ENCODE measurements at regions not wholly inside any gene's neighbourhood (a gene's known extent, or its start where the extent isn't known, plus 50 kb on each side); places are given as distances from the start of the nearest gene placed in this dataset.
"Not testable (repeated sequence)": the region's sequence is repeated elsewhere in the genome, so short reads cannot be mapped to it uniquely, and the experiment has no call there.

DNA sequence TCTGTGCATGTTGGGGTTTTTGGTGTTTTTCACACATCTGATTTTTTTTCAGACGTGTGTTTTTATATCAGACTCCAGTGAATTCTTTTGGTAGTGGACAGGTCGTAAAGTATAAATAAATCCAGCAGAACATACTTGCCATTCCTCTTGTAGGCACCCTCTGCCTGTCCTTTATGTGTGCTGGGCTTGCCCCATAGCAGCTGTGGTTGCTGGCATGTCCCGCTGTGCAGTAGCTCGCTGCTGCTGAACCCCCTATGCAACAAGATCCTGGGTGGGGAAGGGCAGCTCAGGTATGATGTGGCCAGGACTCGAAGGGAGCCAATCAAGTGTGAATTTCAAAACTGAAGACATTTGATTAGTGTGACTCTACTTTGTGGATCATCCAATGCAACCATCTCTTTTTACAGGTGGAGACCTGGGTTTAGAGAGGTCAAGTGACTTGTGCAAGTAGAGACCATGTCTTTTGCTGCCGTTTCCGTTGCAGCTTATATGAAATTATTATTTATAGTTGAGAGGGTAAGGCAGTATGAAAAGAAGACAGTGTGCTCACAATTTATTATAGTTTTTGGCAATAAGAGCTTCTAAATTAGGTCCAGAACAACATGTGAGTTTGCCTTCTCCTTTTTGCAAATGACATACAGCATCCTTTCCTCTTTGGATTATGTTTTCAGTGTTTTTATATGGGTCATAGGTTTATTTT, 350.8 kb upstream of the C2CD4B start:
- TF ChIP-seq, protein P1, sequence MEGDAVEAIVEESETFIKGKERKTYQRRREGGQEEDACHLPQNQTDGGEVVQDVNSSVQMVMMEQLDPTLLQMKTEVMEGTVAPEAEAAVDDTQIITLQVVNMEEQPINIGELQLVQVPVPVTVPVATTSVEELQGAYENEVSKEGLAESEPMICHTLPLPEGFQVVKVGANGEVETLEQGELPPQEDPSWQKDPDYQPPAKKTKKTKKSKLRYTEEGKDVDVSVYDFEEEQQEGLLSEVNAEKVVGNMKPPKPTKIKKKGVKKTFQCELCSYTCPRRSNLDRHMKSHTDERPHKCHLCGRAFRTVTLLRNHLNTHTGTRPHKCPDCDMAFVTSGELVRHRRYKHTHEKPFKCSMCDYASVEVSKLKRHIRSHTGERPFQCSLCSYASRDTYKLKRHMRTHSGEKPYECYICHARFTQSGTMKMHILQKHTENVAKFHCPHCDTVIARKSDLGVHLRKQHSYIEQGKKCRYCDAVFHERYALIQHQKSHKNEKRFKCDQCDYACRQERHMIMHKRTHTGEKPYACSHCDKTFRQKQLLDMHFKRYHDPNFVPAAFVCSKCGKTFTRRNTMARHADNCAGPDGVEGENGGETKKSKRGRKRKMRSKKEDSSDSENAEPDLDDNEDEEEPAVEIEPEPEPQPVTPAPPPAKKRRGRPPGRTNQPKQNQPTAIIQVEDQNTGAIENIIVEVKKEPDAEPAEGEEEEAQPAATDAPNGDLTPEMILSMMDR (IDR thresholded peaks at IDR 0.05; ENCODE audit: low read depth, low read length): no peak
- Histone ChIP-seq H3K36me3 (no peaks in the 10 kb centered on the region), H3K4me3 (ENCODE audit: low read depth, low read length) (no peak overlapping the region), H3K27ac (no peak overlapping the region), H3K9me3 (ENCODE audit: severe bottlenecking) (no peaks in the 10 kb centered on the region), H3K27me3 (ENCODE audit: insufficient read depth, low read depth, severe bottlenecking) (no peaks in the 10 kb centered on the region)
- DNase-seq: no peak

DNA sequence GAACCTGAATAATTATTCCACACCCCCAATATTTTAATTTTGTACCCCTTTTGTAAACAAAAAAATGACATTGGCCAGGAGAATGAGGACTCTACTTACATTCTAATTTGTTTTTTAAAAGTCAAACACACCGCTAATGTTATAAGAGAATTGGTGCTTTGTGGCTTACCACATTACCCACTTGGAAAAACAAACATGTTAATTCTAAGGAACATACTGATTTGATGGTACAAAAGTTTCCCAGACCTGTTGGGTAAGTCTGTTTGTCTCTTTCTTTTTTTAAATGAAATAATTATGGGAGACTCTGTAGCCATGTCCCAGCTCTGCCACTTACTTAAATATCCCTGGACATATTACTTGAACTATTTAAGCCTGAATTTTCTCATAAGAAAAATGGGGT, 352.5 kb upstream of the C2CD4B start:
- Histone ChIP-seq H3K27me3 (ENCODE audit: insufficient read depth, low read depth, severe bottlenecking) (no peaks in the 10 kb centered on the region), H3K9me3 (ENCODE audit: severe bottlenecking) (no peaks in the 10 kb centered on the region), H3K36me3 (no peaks in the 10 kb centered on the region), H3K27ac (no peak overlapping the region), H3K4me3 (ENCODE audit: low read depth, low read length) (no peak overlapping the region)
- no peak for DNase-seq
- TF ChIP-seq, protein P1 (IDR thresholded peaks at IDR 0.05; ENCODE audit: low read depth, low read length): no peak

DNA sequence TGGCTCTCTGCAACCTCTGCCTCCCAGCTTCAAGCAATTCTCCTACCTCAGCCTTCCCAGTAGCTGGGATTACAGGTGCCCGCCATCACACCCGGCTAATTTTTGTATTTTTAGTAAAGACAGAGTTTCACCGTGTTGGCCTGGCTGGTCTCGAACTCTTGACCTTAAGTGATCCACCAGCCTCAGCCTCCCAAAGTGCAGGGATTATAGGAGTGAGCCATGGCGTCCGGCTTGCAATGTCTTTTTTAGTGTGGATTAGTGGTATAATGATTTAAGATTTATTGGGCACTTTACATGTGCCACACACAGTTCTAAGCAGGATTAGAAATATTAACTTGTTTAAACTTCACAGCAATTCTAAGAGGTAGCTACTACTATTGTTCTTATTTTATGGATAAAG, 353.6 kb upstream of the C2CD4B start:
- H3K27ac ChIP-seq: peak overlapping the region; percentile 42
- not testable (repeated sequence) for H3K36me3 ChIP-seq; H3K4me3 ChIP-seq (ENCODE audit: low read depth, low read length); H3K9me3 ChIP-seq (ENCODE audit: severe bottlenecking); H3K27me3 ChIP-seq (ENCODE audit: insufficient read depth, low read depth, severe bottlenecking)
- peak; percentile 65 for DNase-seq

DNA sequence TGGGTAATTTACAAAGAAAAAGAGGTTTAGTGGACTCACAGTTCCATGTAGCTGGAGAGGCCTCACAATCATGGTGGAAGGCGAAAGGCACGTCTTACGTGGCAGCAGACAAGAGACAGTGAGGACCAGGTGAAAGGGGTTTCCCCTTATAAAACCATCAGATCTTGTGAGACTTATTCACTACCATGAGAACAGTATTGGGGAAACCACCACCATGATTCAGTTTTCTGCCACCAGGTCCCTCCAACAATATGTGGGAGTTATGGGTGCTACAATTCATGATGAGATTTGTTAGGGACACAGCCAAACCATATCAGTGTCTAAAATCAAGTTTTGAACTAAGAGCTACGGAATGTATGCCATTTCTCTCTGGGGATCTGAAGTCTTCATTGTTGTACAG, 354.8 kb upstream of the C2CD4B start:
- TF ChIP-seq, protein P1 (IDR thresholded peaks at IDR 0.05; ENCODE audit: low read depth, low read length): no peak
- Histone ChIP-seq H3K4me3 (ENCODE audit: low read depth, low read length) (no peak overlapping the region), H3K27ac (no peak overlapping the region), H3K9me3 (ENCODE audit: severe bottlenecking) (no peaks in the 10 kb centered on the region), H3K27me3 (ENCODE audit: insufficient read depth, low read depth, severe bottlenecking) (no peaks in the 10 kb centered on the region), H3K36me3 (no peaks in the 10 kb centered on the region)
- DNase-seq: no peak

DNA sequence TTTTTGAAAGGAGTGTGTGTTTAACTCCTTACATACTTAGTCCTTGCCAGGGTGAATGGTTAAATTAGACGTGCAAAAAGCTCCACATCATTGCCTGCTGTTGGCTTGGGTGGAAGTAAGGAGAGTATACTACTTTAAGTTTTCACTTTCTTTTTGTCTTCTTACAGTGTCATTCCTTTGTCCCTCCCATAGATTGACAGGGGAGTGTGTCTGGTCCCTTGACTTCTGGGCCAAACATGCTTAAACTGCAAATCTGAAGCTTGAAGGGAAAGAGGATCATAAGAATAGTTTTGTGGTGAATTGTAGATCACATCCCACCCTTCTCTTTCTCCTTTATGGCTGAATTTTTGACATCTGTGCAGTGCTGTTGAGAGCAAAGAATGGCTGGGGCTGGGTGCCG, 355.8 kb upstream of the C2CD4B start:
- Histone ChIP-seq H3K9me3 (ENCODE audit: severe bottlenecking) (no peaks in the 10 kb centered on the region), H3K27ac (peak overlapping the region; percentile 82), H3K36me3 (no peaks in the 10 kb centered on the region), H3K4me3 (ENCODE audit: low read depth, low read length) (no peak overlapping the region), H3K27me3 (ENCODE audit: insufficient read depth, low read depth, severe bottlenecking) (no peaks in the 10 kb centered on the region)
- DNase-seq: no peak
- TF ChIP-seq, protein P1 (IDR thresholded peaks at IDR 0.05; ENCODE audit: low read depth, low read length): no peak

DNA sequence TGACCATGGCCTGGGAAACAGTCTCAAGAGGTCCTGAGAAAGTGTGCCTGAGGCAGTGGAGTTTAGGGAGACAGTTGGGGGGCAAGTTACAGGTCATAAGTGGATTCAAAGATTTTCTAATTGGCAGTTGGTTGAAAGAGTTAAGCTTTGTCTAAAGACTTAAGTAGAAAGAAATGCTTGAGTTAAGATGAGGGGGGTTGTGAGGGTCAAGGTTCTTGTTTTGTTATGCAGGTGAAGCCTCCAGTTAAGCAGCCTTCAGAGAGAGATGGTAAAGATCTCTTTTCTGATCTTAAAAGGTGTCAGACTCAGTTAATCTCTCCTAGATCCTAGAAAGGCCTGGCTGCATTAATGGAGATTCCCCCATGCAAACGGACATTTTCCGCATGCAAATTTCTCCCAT, 356.3 kb upstream of the C2CD4B start:
- no peak overlapping the region; the same call in 1 of the 2 replicates for H3K4me3 ChIP-seq (ENCODE audit: low read depth, low read length)
- DNase-seq: peak; percentile 37
- H3K27me3 ChIP-seq (ENCODE audit: insufficient read depth, low read depth, severe bottlenecking): no peaks in the 10 kb centered on the region
- H3K27ac ChIP-seq: peak overlapping the region; percentile 82
- TF ChIP-seq, protein P1 (IDR thresholded peaks at IDR 0.05; ENCODE audit: low read depth, low read length): no peak
- H3K36me3 ChIP-seq: no peaks in the 10 kb centered on the region
- H3K9me3 ChIP-seq (ENCODE audit: severe bottlenecking): no peaks in the 10 kb centered on the region

Measured in WERI-Rb-1 (cell line).